AG20443 (cell line): ENCODE measurements at regions not wholly inside any gene's neighbourhood (a gene's known extent, or its start where the extent isn't known, plus 50 kb on each side); places are given as distances from the start of the nearest gene placed in this dataset.
"Not testable (repeated sequence)": the region's sequence is repeated elsewhere in the genome, so short reads cannot be mapped to it uniquely, and the experiment has no call there.

Source experiments
- DNase-seq: peaks from one replicate; pipeline ENCODE4 v3.0.0; 2012; ENCODE audit warnings: low spot score, mixed read lengths

- no peak for DNase-seq
These were observed 396.5 kb upstream of the SOX9 start for GRCh38 chr17:71724339-71724738.

- DNase-seq, result peak; percentile 10
These were observed 395.0 kb upstream of the SOX9 start for GRCh38 chr17:71725811-71726210.

- peak; percentile 22 for DNase-seq
These were observed 394.5 kb upstream of the SOX9 start for GRCh38 chr17:71726341-71726740.

- DNase-seq, result no peak
These were observed 393.5 kb upstream of the SOX9 start for GRCh38 chr17:71727292-71727691.

GRCh38 chr17:71727723-71728122 lies 393.1 kb upstream of the SOX9 start:
- DNase-seq, result no peak

GRCh38 chr17:71730871-71731270 lies 389.9 kb upstream of the SOX9 start:
- DNase-seq, result no peak

- DNase-seq, result no peak
These were observed 384.9 kb upstream of the SOX9 start for GRCh38 chr17:71735893-71736292.

- DNase-seq, result no peak
These were observed 380.0 kb upstream of the SOX9 start for GRCh38 chr17:71740866-71741265.

GRCh38 chr17:71741836-71742235 lies 379.0 kb upstream of the SOX9 start:
- DNase-seq, result no peak

- DNase-seq, result no peak
These were observed 371.9 kb upstream of the SOX9 start for GRCh38 chr17:71748872-71749271.

- no peak for DNase-seq
These were observed 367.8 kb upstream of the SOX9 start for GRCh38 chr17:71753070-71753469.

- DNase-seq, result peak; percentile 21
These were observed 363.7 kb upstream of the SOX9 start for GRCh38 chr17:71757156-71757555.

- no peak for DNase-seq
These were observed 362.9 kb upstream of the SOX9 start for GRCh38 chr17:71757956-71758355.

- no peak for DNase-seq
These were observed 361.3 kb upstream of the SOX9 start for GRCh38 chr17:71759422-71760060.

GRCh38 chr17:71760062-71760720 lies 360.6 kb upstream of the SOX9 start:
- no peak for DNase-seq

- DNase-seq, result no peak
These were observed 358.3 kb upstream of the SOX9 start for GRCh38 chr17:71762526-71762925.

- peak; percentile 10 for DNase-seq
These were observed 356.3 kb upstream of the SOX9 start for GRCh38 chr17:71764505-71764904.

- no peak for DNase-seq
These were observed 355.4 kb upstream of the SOX9 start for GRCh38 chr17:71765437-71765836.

- DNase-seq, result no peak
These were observed 351.0 kb upstream of the SOX9 start for GRCh38 chr17:71769850-71770249.

GRCh38 chr17:71777048-71777640 lies 343.7 kb upstream of the SOX9 start:
- DNase-seq, result no peak

- no peak for DNase-seq
These were observed 341.3 kb upstream of the SOX9 start for GRCh38 chr17:71779482-71779881.

- DNase-seq, result no peak
These were observed 340.2 kb upstream of the SOX9 start for GRCh38 chr17:71780596-71780995.

GRCh38 chr17:71782021-71782420 lies 338.8 kb upstream of the SOX9 start:
- not testable (repeated sequence) for DNase-seq

GRCh38 chr17:71790791-71791190 lies 330.0 kb upstream of the SOX9 start:
- peak; percentile 52 for DNase-seq
